ENCODE measurements at regions not wholly inside any gene's neighbourhood (a gene's known extent, or its start where the extent isn't known, plus 50 kb on each side); places are given as distances from the start of the nearest gene placed in this dataset.

DNA sequence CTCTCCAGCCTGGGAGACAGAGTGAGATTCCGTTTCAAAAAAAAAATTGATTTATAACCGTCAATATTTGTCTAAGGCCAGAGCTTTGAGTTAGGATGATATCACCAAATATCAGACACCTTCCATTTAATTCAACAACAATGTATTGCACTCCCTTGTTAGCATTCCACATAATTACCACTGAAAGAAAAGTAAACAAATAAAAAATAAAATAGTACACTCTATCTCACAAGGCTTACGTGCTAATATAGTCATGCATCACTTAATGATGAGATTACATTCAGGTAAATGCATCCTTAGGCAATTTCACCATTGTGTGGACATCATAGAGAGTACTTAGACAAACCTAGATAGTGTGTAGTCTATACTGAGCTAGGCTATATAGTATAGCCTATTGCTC is 127.6 kb upstream of the RHOBTB1 start:
- Histone ChIP-seq H2AFZ (no peak overlapping the region), H3K4me3 (ENCODE audit: low read depth, low read length) (no peak overlapping the region), H3K27ac (no peak overlapping the region), H3K9ac (no peak overlapping the region), H3K4me2 (ENCODE audit: low read length) (no peak overlapping the region), H3K4me1 (no peaks in the 10 kb centered on the region), H3K79me2 (no peaks in the 10 kb centered on the region), H3K27me3 (ENCODE audit: control insufficient read depth, insufficient read depth, low read length) (no peaks in the 10 kb centered on the region), H3K9me3 (ENCODE audit: control insufficient read depth, low read length) (no peaks in the 10 kb centered on the region), H3K36me3 (ENCODE audit: control insufficient read depth, insufficient read depth, low read length) (no peaks in the 10 kb centered on the region)
- TF ChIP-seq, protein P1, sequence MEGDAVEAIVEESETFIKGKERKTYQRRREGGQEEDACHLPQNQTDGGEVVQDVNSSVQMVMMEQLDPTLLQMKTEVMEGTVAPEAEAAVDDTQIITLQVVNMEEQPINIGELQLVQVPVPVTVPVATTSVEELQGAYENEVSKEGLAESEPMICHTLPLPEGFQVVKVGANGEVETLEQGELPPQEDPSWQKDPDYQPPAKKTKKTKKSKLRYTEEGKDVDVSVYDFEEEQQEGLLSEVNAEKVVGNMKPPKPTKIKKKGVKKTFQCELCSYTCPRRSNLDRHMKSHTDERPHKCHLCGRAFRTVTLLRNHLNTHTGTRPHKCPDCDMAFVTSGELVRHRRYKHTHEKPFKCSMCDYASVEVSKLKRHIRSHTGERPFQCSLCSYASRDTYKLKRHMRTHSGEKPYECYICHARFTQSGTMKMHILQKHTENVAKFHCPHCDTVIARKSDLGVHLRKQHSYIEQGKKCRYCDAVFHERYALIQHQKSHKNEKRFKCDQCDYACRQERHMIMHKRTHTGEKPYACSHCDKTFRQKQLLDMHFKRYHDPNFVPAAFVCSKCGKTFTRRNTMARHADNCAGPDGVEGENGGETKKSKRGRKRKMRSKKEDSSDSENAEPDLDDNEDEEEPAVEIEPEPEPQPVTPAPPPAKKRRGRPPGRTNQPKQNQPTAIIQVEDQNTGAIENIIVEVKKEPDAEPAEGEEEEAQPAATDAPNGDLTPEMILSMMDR (IDR thresholded peaks at IDR 0.05): no peak

DNA sequence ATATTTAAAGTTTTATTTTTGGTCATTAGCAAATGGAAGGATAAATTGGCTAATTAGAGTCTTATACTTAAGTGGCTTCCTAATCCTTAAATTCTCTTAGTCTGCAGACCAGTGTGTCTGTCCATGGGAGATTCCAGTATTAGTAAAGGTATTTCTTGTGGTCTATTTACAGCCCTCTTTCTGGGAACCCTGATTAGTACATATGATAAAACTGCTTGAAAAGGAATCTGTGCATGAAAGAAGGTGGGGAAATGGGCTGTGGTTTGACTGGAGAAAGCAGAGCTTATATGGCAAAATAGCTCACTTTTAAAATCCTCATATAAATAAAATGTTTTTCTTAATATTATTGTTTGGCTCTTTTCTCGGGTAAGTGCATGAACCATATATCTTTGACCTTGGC is 124.5 kb upstream of the RHOBTB1 start:
- H3K4me3 ChIP-seq (ENCODE audit: low read depth, low read length): no peak overlapping the region
- TF ChIP-seq, protein P1 (IDR thresholded peaks at IDR 0.05): no peak
- no peak overlapping the region for H3K9ac ChIP-seq
- H3K9me3 ChIP-seq (ENCODE audit: control insufficient read depth, low read length): no peaks in the 10 kb centered on the region
- H3K4me1 ChIP-seq: no peaks in the 10 kb centered on the region
- no peak overlapping the region for H3K4me2 ChIP-seq (ENCODE audit: low read length)
- no peak overlapping the region for H3K27ac ChIP-seq
- H3K36me3 ChIP-seq (ENCODE audit: control insufficient read depth, insufficient read depth, low read length): no peaks in the 10 kb centered on the region
- H2AFZ ChIP-seq: no peak overlapping the region
- H3K79me2 ChIP-seq: no peaks in the 10 kb centered on the region
- H3K27me3 ChIP-seq (ENCODE audit: control insufficient read depth, insufficient read depth, low read length): no peaks in the 10 kb centered on the region

DNA sequence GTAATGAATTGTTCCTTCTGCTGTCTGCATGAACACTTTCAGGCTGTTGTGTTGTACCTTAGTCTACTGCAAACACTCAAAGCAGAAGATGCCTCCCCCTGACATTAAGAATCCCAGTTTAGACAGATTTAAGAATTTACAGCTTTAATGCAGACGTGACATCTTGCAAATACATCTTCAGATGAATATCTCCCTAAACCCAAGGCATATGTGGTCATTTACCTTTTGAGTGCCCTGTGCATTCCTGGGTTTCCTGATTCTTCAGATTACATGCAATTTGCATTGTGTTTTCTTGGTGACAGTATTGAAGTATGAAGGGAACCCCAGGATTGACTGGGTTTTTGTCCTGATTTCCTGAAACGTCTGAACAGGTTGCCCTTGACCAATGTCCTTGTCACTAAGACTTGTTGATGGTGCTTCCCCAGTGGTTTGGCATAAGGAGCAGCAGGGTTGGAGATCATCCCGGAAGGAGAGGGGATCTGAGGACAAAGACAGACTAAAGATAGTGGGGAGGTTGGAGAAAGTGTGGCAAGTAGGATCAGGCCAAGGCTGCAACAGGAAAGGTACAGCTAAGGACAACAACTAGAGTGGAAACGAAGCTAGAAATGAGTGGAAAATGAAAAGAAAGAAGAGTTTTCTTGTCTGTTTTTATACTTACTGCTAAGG is 123.8 kb upstream of the RHOBTB1 start:
- H3K4me1 ChIP-seq: no peaks in the 10 kb centered on the region
- H3K9me3 ChIP-seq (ENCODE audit: control insufficient read depth, low read length): no peaks in the 10 kb centered on the region
- TF ChIP-seq, protein P1 (IDR thresholded peaks at IDR 0.05): no peak
- H2AFZ ChIP-seq: no peak overlapping the region
- H3K4me3 ChIP-seq (ENCODE audit: low read depth, low read length): no peak overlapping the region
- no peaks in the 10 kb centered on the region for H3K79me2 ChIP-seq
- H3K9ac ChIP-seq: no peak overlapping the region
- no peaks in the 10 kb centered on the region for H3K36me3 ChIP-seq (ENCODE audit: control insufficient read depth, insufficient read depth, low read length)
- H3K27ac ChIP-seq: no peak overlapping the region
- H3K27me3 ChIP-seq (ENCODE audit: control insufficient read depth, insufficient read depth, low read length): no peaks in the 10 kb centered on the region
- no peak overlapping the region for H3K4me2 ChIP-seq (ENCODE audit: low read length)

- Histone ChIP-seq H3K9me3 (ENCODE audit: control insufficient read depth, low read length) (no peaks in the 10 kb centered on the region), H3K27ac (no peak overlapping the region)
- TF ChIP-seq, protein P1 (IDR thresholded peaks at IDR 0.05): no peak
Measured at GRCh38 chr10:61066661-61067344, 122.8 kb upstream of the RHOBTB1 start.

DNA sequence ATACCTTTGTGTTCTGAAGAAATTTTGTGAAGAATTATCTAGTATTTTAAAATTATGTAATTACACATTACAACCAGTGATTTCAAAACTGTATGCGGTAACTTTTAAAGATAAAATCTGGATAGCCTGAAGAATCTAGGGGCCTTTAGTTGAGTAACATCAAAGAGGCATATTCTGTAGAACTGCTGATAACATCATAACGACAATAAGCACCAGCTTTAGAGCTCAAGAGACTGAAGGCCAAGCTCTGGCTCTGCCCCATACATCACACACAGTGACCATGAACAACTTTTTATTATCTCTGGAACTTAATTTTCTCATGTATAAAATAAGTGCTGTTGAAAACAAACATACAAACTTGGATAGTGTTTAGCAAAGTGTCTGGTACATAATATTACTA is 121.1 kb upstream of the RHOBTB1 start:
- H3K27me3 ChIP-seq (ENCODE audit: control insufficient read depth, insufficient read depth, low read length): no peaks in the 10 kb centered on the region
- no peak overlapping the region for H3K9ac ChIP-seq
- TF ChIP-seq, protein P1 (IDR thresholded peaks at IDR 0.05): no peak
- no peaks in the 10 kb centered on the region for H3K79me2 ChIP-seq
- no peak overlapping the region for H3K4me2 ChIP-seq (ENCODE audit: low read length)
- H3K4me1 ChIP-seq: no peaks in the 10 kb centered on the region
- no peaks in the 10 kb centered on the region for H3K9me3 ChIP-seq (ENCODE audit: control insufficient read depth, low read length)
- H3K36me3 ChIP-seq (ENCODE audit: control insufficient read depth, insufficient read depth, low read length): no peaks in the 10 kb centered on the region
- H3K4me3 ChIP-seq (ENCODE audit: low read depth, low read length): no peak overlapping the region
- H3K27ac ChIP-seq: no peak overlapping the region
- no peak overlapping the region for H2AFZ ChIP-seq

More at GRCh38 chr10:61066661-61067344, 122.8 kb upstream of the RHOBTB1 start:
- H3K79me2 ChIP-seq: no peaks in the 10 kb centered on the region
- no peak overlapping the region for H3K4me2 ChIP-seq (ENCODE audit: low read length)
- no peak overlapping the region for H2AFZ ChIP-seq
- H3K4me3 ChIP-seq (ENCODE audit: low read depth, low read length): no peak overlapping the region
- no peak overlapping the region for H3K9ac ChIP-seq
- H3K36me3 ChIP-seq (ENCODE audit: control insufficient read depth, insufficient read depth, low read length): no peaks in the 10 kb centered on the region
- H3K4me1 ChIP-seq: no peaks in the 10 kb centered on the region
- H3K27me3 ChIP-seq (ENCODE audit: control insufficient read depth, insufficient read depth, low read length): no peaks in the 10 kb centered on the region

All from parathyroid adenoma (tissue), 2 donors.